HEK293 (cell line): ENCODE measurements at regions not wholly inside any gene's neighbourhood (a gene's known extent, or its start where the extent isn't known, plus 50 kb on each side); places are given as distances from the start of the nearest gene placed in this dataset.

Source experiments
- CTCF ChIA-PET: fragments of 350-600 bp; formaldehyde crosslinking; extraction: SDS; loops from one replicate; lab custom pipeline; 2021; ENCODE audit warnings: antibody characterized with exemption; lab: Yijun Ruan, JAX
- POLR2A ChIA-PET: fragments of 300-600 bp; formaldehyde crosslinking; extraction: SDS; loops from one replicate; lab custom pipeline; 2020; ENCODE audit warnings: antibody characterized with exemption, inconsistent platforms; lab: Yijun Ruan, JAX
- H3K27ac ChIP-seq: fragments of 200-500 bp; sonication (Bioruptor generic); 2 replicates; pipeline ENCODE4 v1.5.1; 2014; ENCODE audit warnings: low read depth, low read length, control low read depth, inconsistent platforms; ENCODE audit errors: extremely low read depth
- H3K36me3 ChIP-seq, 2 experiments: fragments of 200-500 bp in 1 of 2; sonication (Bioruptor generic) in 1 of 2; 1 replicate in 1 of 2; 2 replicates in 1 of 2; pipeline ENCODE4 v1.5.1; 2014 to 2017; ENCODE audit warnings: inconsistent platforms in 2 of 2, low read length in 2 of 2; ENCODE audit not compliant: control insufficient read depth in 2 of 2, insufficient read depth in 1 of 2
- H3K4me1 ChIP-seq: fragments of 200-500 bp; sonication (Bioruptor generic); 2 replicates; pipeline ENCODE4 v1.5.1; 2014; ENCODE audit warnings: mild to moderate bottlenecking, low read length, inconsistent platforms; ENCODE audit not compliant: control insufficient read depth, insufficient read depth
- H3K4me3 ChIP-seq: 2 replicates; pipeline ENCODE4 v1.5.1; 2011; ENCODE audit warnings: low read depth, mild to moderate bottlenecking, control low read depth, low read length, moderate library complexity
- H3K9me3 ChIP-seq: fragments of 200-500 bp; sonication (Bioruptor generic); 2 replicates; pipeline ENCODE4 v1.5.1; 2014; ENCODE audit warnings: low read depth, low read length, inconsistent platforms; ENCODE audit not compliant: control insufficient read depth, insufficient read depth
- IKZF3 ChIP-seq: fragments of 450-650 bp; IDR thresholded peaks from 2 replicates; pipeline ENCODE4 v1.5.0; 2018; ENCODE audit warnings: missing biosample characterization, mild to moderate bottlenecking, missing genetic modification characterization, moderate library complexity
- KLF17 ChIP-seq: fragments of 450-650 bp; formaldehyde crosslinking; IDR thresholded peaks from 2 replicates; pipeline ENCODE4 v1.5.1; 2016; ENCODE audit warnings: missing biosample characterization, missing genetic modification characterization
- REST ChIP-seq: fragments of 450-650 bp; formaldehyde crosslinking; IDR thresholded peaks from 2 replicates; pipeline ENCODE4 v1.5.1; 2016; ENCODE audit warnings: missing biosample characterization, missing genetic modification characterization
- YY1 ChIP-seq: fragments of 450-650 bp; formaldehyde crosslinking; IDR thresholded peaks from 2 replicates; pipeline ENCODE4 v1.5.1; 2018; ENCODE audit warnings: missing biosample characterization, missing genetic modification characterization
- ZBTB20 ChIP-seq: fragments of 450-650 bp; formaldehyde crosslinking; IDR thresholded peaks from 2 replicates; pipeline ENCODE4 v1.5.1; 2016; ENCODE audit warnings: missing biosample characterization, missing genetic modification characterization
- ZBTB7A ChIP-seq: fragments of 450-650 bp; formaldehyde crosslinking; IDR thresholded peaks from 2 replicates; pipeline ENCODE4 v1.5.1; 2016; ENCODE audit warnings: low read depth, missing biosample characterization, missing genetic modification characterization
- ZNF19 ChIP-seq: fragments of 450-650 bp; formaldehyde crosslinking; IDR thresholded peaks from 2 replicates; pipeline ENCODE4; 2016; ENCODE audit warnings: missing biosample characterization, missing genetic modification characterization, low read depth
- ZNF416 ChIP-seq: fragments of 450-650 bp; formaldehyde crosslinking; IDR thresholded peaks from 2 replicates; pipeline ENCODE4 v1.5.1; 2016; ENCODE audit warnings: missing biosample characterization, missing genetic modification characterization
- ZNF473 ChIP-seq: fragments of 450-650 bp; formaldehyde crosslinking; IDR thresholded peaks from 2 replicates; pipeline ENCODE4 v1.5.1; 2017; ENCODE audit warnings: missing biosample characterization, missing genetic modification characterization
- ZNF514 ChIP-seq: fragments of 450-650 bp; formaldehyde crosslinking; IDR thresholded peaks from 2 replicates; pipeline ENCODE4 v1.5.1; 2016; ENCODE audit warnings: missing biosample characterization, missing genetic modification characterization
- ZNF560 ChIP-seq: fragments of 450-650 bp; formaldehyde crosslinking; IDR thresholded peaks from 2 replicates; pipeline ENCODE4 v1.5.1; 2017; ENCODE audit warnings: missing biosample characterization, missing genetic modification characterization, borderline replicate concordance
- ZNF561 ChIP-seq: fragments of 450-650 bp; IDR thresholded peaks from 2 replicates; pipeline ENCODE4 v1.5.1; 2018; ENCODE audit warnings: missing biosample characterization, missing genetic modification characterization, borderline replicate concordance
- ZNF707 ChIP-seq: fragments of 450-650 bp; formaldehyde crosslinking; IDR thresholded peaks from 2 replicates; pipeline ENCODE4 v1.5.1; 2016; ENCODE audit warnings: missing biosample characterization, missing genetic modification characterization
- ZSCAN16 ChIP-seq: fragments of 450-650 bp; formaldehyde crosslinking; IDR thresholded peaks from 2 replicates; pipeline ENCODE4 v1.5.1; 2016; ENCODE audit warnings: missing biosample characterization, missing genetic modification characterization
- ZSCAN4 ChIP-seq: fragments of 450-650 bp; formaldehyde crosslinking; IDR thresholded peaks from 2 replicates; pipeline ENCODE4 v1.5.1; 2017; ENCODE audit warnings: missing biosample characterization, missing genetic modification characterization
- ZXDB ChIP-seq: fragments of 450-650 bp; formaldehyde crosslinking; IDR thresholded peaks from 2 replicates; pipeline ENCODE4 v1.5.1; 2016; ENCODE audit warnings: missing biosample characterization, missing genetic modification characterization

- TF ChIP-seq ZNF514 (tag by site-specific recombination) (no peak), ZNF560 (tag by site-specific recombination) (no peak), ZNF19 (tag by site-specific recombination) (no peak), IKZF3 (tag by site-specific recombination) (no peak), ZNF416 (tag by site-specific recombination) (no peak)
- TF ChIP-seq, all 188 proteins: peak for 0
These were observed 617.5 kb upstream of the NECTIN3 start (continued) for GRCh38 chr3:110454066-110454465.

GRCh38 chr3:110456001-110456400 lies 615.6 kb upstream of the NECTIN3 start:
- ChIA-PET POLR2A (no interaction called here), CTCF (interaction anchor here (1.1 kb wide), 1 partner anchor 349 kb away, joined by 5 read pairs; no protein-coding TSS in a partner anchor)
- Histone ChIP-seq H3K36me3 (no peaks in the 10 kb centered on the region), H3K4me3 (no peak overlapping the region), H3K9me3 (no peaks in the 10 kb centered on the region), H3K4me1 (no peaks in the 10 kb centered on the region), H3K27ac (no peak overlapping the region)
- TF ChIP-seq ZSCAN4 (no peak), ZBTB7A (tag by site-specific recombination) (no peak), ZXDB (tag by site-specific recombination) (no peak)

GRCh38 chr3:110456438-110457138 lies 615.0 kb upstream of the NECTIN3 start:
- Histone ChIP-seq H3K36me3 (no peaks in the 10 kb centered on the region), H3K9me3 (no peaks in the 10 kb centered on the region), H3K4me1 (no peaks in the 10 kb centered on the region), H3K27ac (no peak overlapping the region), H3K4me3 (no peak overlapping the region)
- ChIA-PET POLR2A (no interaction called here), CTCF (interaction anchor here (1.1 kb wide), 1 partner anchor 348 kb away, joined by 5 read pairs; no protein-coding TSS in a partner anchor)
- TF ChIP-seq ZNF473 (tag by site-specific recombination), result no peak
- no peak for TF ChIP-seq ZBTB20
- TF ChIP-seq REST (tag by site-specific recombination), result no peak
- TF ChIP-seq ZNF707, result no peak
- TF ChIP-seq KLF17 (tag by site-specific recombination), result no peak
- TF ChIP-seq ZSCAN16 (tag by site-specific recombination), result no peak
- no peak for TF ChIP-seq YY1 (tag by site-specific recombination)
- no peak for TF ChIP-seq ZNF560 (tag by site-specific recombination)
- no peak for TF ChIP-seq ZNF561 (tag by site-specific recombination)
